ENCODE measurements at regions not wholly inside any gene's neighbourhood (a gene's known extent, or its start where the extent isn't known, plus 50 kb on each side); places are given as distances from the start of the nearest gene placed in this dataset.

DNA sequence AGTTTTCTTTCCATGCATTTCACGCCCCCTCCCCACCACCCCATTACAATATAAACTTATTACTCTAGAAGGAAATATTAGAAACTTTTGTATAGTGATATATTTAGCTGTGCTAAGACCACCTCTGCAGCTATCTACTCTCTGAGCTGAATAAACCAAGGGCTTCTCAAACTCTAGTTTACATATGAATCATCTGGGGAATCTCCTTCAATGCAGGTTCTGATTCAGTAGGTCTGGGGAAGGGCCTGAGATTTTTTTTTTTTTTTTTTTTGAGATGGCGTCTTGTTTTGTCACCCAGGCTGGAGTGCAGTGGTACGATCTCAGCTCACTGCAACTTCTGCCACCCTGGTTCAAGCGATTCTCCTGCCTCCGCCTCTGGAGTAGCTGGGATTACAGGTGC, 67.6 kb upstream of the PRKG1 start:
- no peak overlapping the region for H3K27ac Mint-ChIP-seq
- no peaks in the 10 kb centered on the region for H3K36me3 ChIP-seq (replicated peaks in 1 of 2; ENCODE audit: control insufficient read depth in 1 of 2, insufficient read depth in 2 of 2, low read length in 2 of 2)
- TF ChIP-seq, protein P1, sequence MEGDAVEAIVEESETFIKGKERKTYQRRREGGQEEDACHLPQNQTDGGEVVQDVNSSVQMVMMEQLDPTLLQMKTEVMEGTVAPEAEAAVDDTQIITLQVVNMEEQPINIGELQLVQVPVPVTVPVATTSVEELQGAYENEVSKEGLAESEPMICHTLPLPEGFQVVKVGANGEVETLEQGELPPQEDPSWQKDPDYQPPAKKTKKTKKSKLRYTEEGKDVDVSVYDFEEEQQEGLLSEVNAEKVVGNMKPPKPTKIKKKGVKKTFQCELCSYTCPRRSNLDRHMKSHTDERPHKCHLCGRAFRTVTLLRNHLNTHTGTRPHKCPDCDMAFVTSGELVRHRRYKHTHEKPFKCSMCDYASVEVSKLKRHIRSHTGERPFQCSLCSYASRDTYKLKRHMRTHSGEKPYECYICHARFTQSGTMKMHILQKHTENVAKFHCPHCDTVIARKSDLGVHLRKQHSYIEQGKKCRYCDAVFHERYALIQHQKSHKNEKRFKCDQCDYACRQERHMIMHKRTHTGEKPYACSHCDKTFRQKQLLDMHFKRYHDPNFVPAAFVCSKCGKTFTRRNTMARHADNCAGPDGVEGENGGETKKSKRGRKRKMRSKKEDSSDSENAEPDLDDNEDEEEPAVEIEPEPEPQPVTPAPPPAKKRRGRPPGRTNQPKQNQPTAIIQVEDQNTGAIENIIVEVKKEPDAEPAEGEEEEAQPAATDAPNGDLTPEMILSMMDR (IDR thresholded peaks at IDR 0.05): no peak
- no peaks in the 10 kb centered on the region for H3K36me3 Mint-ChIP-seq
- intact Hi-C loops (cut with micrococcal nuclease): no loop called here
- WGBS (ENCODE audit: insufficient coverage): no CpG with 5 or more reads among the region's 5 CpGs
- no peak overlapping the region for H3K9ac ChIP-seq (ENCODE audit: insufficient read depth, low read length, poor library complexity, severe bottlenecking)
- no peak overlapping the region for H2AFZ ChIP-seq (ENCODE audit: insufficient read depth, low read depth, low read length, poor library complexity, severe bottlenecking)
- DNase-seq: no peak
- no peak overlapping the region for H3K4me3 ChIP-seq (replicated peaks in 1 of 3; ENCODE audit: low read depth in 2 of 3, low read length in 3 of 3)
- no peaks in the 10 kb centered on the region for H3K9me3 Mint-ChIP-seq
- H3K79me2 ChIP-seq (ENCODE audit: insufficient read depth, low read length): no peaks in the 10 kb centered on the region
- no peaks in the 10 kb centered on the region for H3K9me3 ChIP-seq (replicated peaks in 1 of 2; ENCODE audit: control insufficient read depth in 1 of 2, insufficient read depth in 1 of 2, low read length in 2 of 2)
- H3K4me2 ChIP-seq (replicated peaks; ENCODE audit: extremely low read depth, low read length, poor library complexity, severe bottlenecking): no peak overlapping the region
- H3K27ac ChIP-seq (ENCODE audit: low read depth in 1 of 2, low read length in 2 of 2): no peak overlapping the region
- no peaks in the 10 kb centered on the region for H4K20me1 ChIP-seq (ENCODE audit: insufficient read depth, low read length)
- H3K4me1 ChIP-seq (ENCODE audit: control insufficient read depth in 1 of 2, insufficient read depth in 2 of 2, low read length in 2 of 2): no peaks in the 10 kb centered on the region
- H3K27me3 ChIP-seq (ENCODE audit: control insufficient read depth in 2 of 2, insufficient read depth in 2 of 2, low read length in 2 of 2): no peaks in the 10 kb centered on the region
- no peak overlapping the region for H3K4me3 Mint-ChIP-seq
- peaks cover 0 to 2% (median under 1%) of the 10 kb centered on the region in 3 donors for H3K27me3 Mint-ChIP-seq (ENCODE audit: low read depth in 3 of 3)
- H3K4me1 Mint-ChIP-seq: no peaks in the 10 kb centered on the region

DNA sequence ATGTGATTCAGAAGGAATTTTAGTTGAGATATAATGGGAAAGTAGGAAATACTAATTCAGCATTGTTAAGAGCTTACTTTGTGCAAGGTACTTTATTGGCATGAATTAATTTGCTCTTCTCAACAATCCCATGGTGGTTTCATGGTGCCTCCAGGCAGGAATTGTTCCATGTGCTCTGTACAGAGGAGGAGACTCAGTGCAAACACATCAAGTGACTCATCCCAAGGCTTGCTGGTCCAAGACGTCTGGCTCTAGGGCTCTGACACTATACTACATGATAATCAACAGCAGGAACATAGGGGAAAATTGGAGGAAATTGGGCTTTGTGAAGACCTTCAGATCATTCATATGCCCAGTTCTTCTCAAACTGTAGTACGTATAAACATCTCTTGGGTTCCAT, 66.5 kb upstream of the PRKG1 start:
- Histone ChIP-seq H2AFZ (ENCODE audit: insufficient read depth, low read depth, low read length, poor library complexity, severe bottlenecking) (no peak overlapping the region), H3K27ac (ENCODE audit: low read depth in 1 of 2, low read length in 2 of 2) (no peak overlapping the region), H3K4me1 (ENCODE audit: control insufficient read depth in 1 of 2, insufficient read depth in 2 of 2, low read length in 2 of 2) (no peaks in the 10 kb centered on the region), H3K4me2 (replicated peaks; ENCODE audit: extremely low read depth, low read length, poor library complexity, severe bottlenecking) (no peak overlapping the region), H3K9ac (ENCODE audit: insufficient read depth, low read length, poor library complexity, severe bottlenecking) (no peak overlapping the region), H3K79me2 (ENCODE audit: insufficient read depth, low read length) (no peaks in the 10 kb centered on the region), H3K27me3 (ENCODE audit: control insufficient read depth in 2 of 2, insufficient read depth in 2 of 2, low read length in 2 of 2) (no peaks in the 10 kb centered on the region), H3K36me3 (replicated peaks in 1 of 2; ENCODE audit: control insufficient read depth in 1 of 2, insufficient read depth in 2 of 2, low read length in 2 of 2) (no peaks in the 10 kb centered on the region), H4K20me1 (ENCODE audit: insufficient read depth, low read length) (no peaks in the 10 kb centered on the region), H3K4me3 (replicated peaks in 1 of 3; ENCODE audit: low read depth in 2 of 3, low read length in 3 of 3) (no peak overlapping the region), H3K9me3 (replicated peaks in 1 of 2; ENCODE audit: control insufficient read depth in 1 of 2, insufficient read depth in 1 of 2, low read length in 2 of 2) (no peaks in the 10 kb centered on the region)
- no peak for DNase-seq
- no CpG with 5 or more reads among the region's 2 CpGs for WGBS (ENCODE audit: insufficient coverage)
- H3K9me3 Mint-ChIP-seq: no peaks in the 10 kb centered on the region
- no peak overlapping the region for H3K4me3 Mint-ChIP-seq
- H3K4me1 Mint-ChIP-seq: no peaks in the 10 kb centered on the region
- peaks cover 0 to 2% (median 1%) of the 10 kb centered on the region in 3 donors for H3K27me3 Mint-ChIP-seq (ENCODE audit: low read depth in 3 of 3)
- H3K36me3 Mint-ChIP-seq: no peaks in the 10 kb centered on the region
- TF ChIP-seq, protein P1 (IDR thresholded peaks at IDR 0.05): no peak
- no peak overlapping the region for H3K27ac Mint-ChIP-seq
- intact Hi-C loops (cut with micrococcal nuclease): no loop called here

All from CD14-positive monocyte (primary cell).